ENCODE measurements at regions not wholly inside any gene's neighbourhood (a gene's known extent, or its start where the extent isn't known, plus 50 kb on each side); places are given as distances from the start of the nearest gene placed in this dataset.

GRCh38 chr11:111045407-111045803 is 200.1 kb upstream of the POU2AF2 start:
- DNase-seq (ENCODE audit: extremely low read depth in 1 of 2, low read depth in 1 of 2) = no peak

- no peak for DNase-seq (ENCODE audit: extremely low read depth in 1 of 2, low read depth in 1 of 2)
Observed at GRCh38 chr11:111044751-111045406, 200.6 kb upstream of the POU2AF2 start.

GRCh38 chr11:111039982-111040381 is 205.5 kb upstream of the POU2AF2 start:
- DNase-seq (ENCODE audit: extremely low read depth in 1 of 2, low read depth in 1 of 2) = no peak

- DNase-seq (ENCODE audit: extremely low read depth in 1 of 2, low read depth in 1 of 2) = no peak
Observed at GRCh38 chr11:111035746-111036145, 209.8 kb upstream of the POU2AF2 start.

- no peak for DNase-seq (ENCODE audit: extremely low read depth in 1 of 2, low read depth in 1 of 2)
Observed at GRCh38 chr11:111026241-111026640, 219.3 kb upstream of the POU2AF2 start.

- no peak for DNase-seq (ENCODE audit: extremely low read depth in 1 of 2, low read depth in 1 of 2)
Observed at GRCh38 chr11:111021131-111021530, 224.4 kb upstream of the POU2AF2 start.

- no peak for DNase-seq (ENCODE audit: extremely low read depth in 1 of 2, low read depth in 1 of 2)
Observed at GRCh38 chr11:111019871-111020670, 225.5 kb upstream of the POU2AF2 start.

- no peak for DNase-seq (ENCODE audit: extremely low read depth in 1 of 2, low read depth in 1 of 2)
Observed at GRCh38 chr11:111019451-111019850, 226.1 kb upstream of the POU2AF2 start.

GRCh38 chr11:111018566-111018965 is 227.0 kb upstream of the POU2AF2 start:
- DNase-seq (ENCODE audit: extremely low read depth in 1 of 2, low read depth in 1 of 2) = no peak

GRCh38 chr11:111012491-111012890 is 233.0 kb upstream of the POU2AF2 start:
- no peak for DNase-seq (ENCODE audit: extremely low read depth in 1 of 2, low read depth in 1 of 2)

GRCh38 chr11:111011275-111011594 is 234.3 kb upstream of the POU2AF2 start:
- no peak for DNase-seq (ENCODE audit: extremely low read depth in 1 of 2, low read depth in 1 of 2)

- no peak for DNase-seq (ENCODE audit: extremely low read depth in 1 of 2, low read depth in 1 of 2)
Observed at GRCh38 chr11:111010391-111011274, 234.9 kb upstream of the POU2AF2 start.

GRCh38 chr11:111006227-111006626 is 239.3 kb upstream of the POU2AF2 start:
- DNase-seq (ENCODE audit: extremely low read depth in 1 of 2, low read depth in 1 of 2) = no peak

GRCh38 chr11:111001986-111002611 is 243.4 kb upstream of the POU2AF2 start:
- no peak for DNase-seq (ENCODE audit: extremely low read depth in 1 of 2, low read depth in 1 of 2)

- no peak for DNase-seq (ENCODE audit: extremely low read depth in 1 of 2, low read depth in 1 of 2)
Observed at GRCh38 chr11:111001081-111001430, 244.5 kb upstream of the POU2AF2 start.

- DNase-seq (ENCODE audit: extremely low read depth in 1 of 2, low read depth in 1 of 2) = no peak
Observed at GRCh38 chr11:111000400-111001080, 245.0 kb upstream of the POU2AF2 start.

- DNase-seq (ENCODE audit: extremely low read depth in 1 of 2, low read depth in 1 of 2) = no peak
Observed at GRCh38 chr11:110992481-110992880, 253.0 kb upstream of the POU2AF2 start.

GRCh38 chr11:110991661-110992355 is 253.7 kb upstream of the POU2AF2 start:
- no peak for DNase-seq (ENCODE audit: extremely low read depth in 1 of 2, low read depth in 1 of 2)

- DNase-seq (ENCODE audit: extremely low read depth in 1 of 2, low read depth in 1 of 2) = no peak
Observed at GRCh38 chr11:110990311-110990710, 255.2 kb upstream of the POU2AF2 start.
